ENCODE measurements at regions not wholly inside any gene's neighbourhood (a gene's known extent, or its start where the extent isn't known, plus 50 kb on each side); places are given as distances from the start of the nearest gene placed in this dataset.

- no peaks in the 10 kb centered on the region for H3K27me3 ChIP-seq
- intact Hi-C loops (cut with DNase I) = no loop called here
- no peak overlapping the region for H3K27ac ChIP-seq
- ATAC-seq = no peak
- H3K36me3 ChIP-seq = no peaks in the 10 kb centered on the region
- TF ChIP-seq POLR2A (IDR thresholded peaks at IDR 0.05) (no peak), CTCF (IDR thresholded peaks at IDR 0.05) (no peak)
- WGBS (ENCODE audit: insufficient coverage, low coverage, low lambda C conversion rate, missing lambda C conversion rate) = 29% methylated on average over 4 of the region's 5 CpGs
- H3K4me1 ChIP-seq = no peaks in the 10 kb centered on the region
- H3K4me3 ChIP-seq = no peak overlapping the region
- no peaks in the 10 kb centered on the region for H3K9me3 ChIP-seq
- no peak for DNase-seq
These were observed 55.3 kb upstream of the ITGA11 start for GRCh38 chr15:68487087-68487843.

- ATAC-seq (no peak), DNase-seq (no peak)
- 21% methylated on average over 4 of the region's 5 CpGs for WGBS (ENCODE audit: insufficient coverage, low coverage, low lambda C conversion rate, missing lambda C conversion rate)
- Histone ChIP-seq H3K36me3 (no peaks in the 10 kb centered on the region), H3K9me3 (no peaks in the 10 kb centered on the region), H3K4me3 (no peak overlapping the region), H3K27ac (no peak overlapping the region), H3K4me1 (no peaks in the 10 kb centered on the region), H3K27me3 (no peaks in the 10 kb centered on the region)
- TF ChIP-seq CTCF (IDR thresholded peaks at IDR 0.05) (no peak), POLR2A (IDR thresholded peaks at IDR 0.05) (no peak)
- intact Hi-C loops (cut with DNase I) = no loop called here
These were observed 56.3 kb upstream of the ITGA11 start for GRCh38 chr15:68488290-68488689.

GRCh38 chr15:68488966-68489365 lies 57.0 kb upstream of the ITGA11 start:
- no peak for ATAC-seq
- 71% methylated on average over 4 of the region's 5 CpGs for WGBS (ENCODE audit: insufficient coverage, low coverage, low lambda C conversion rate, missing lambda C conversion rate)
- TF ChIP-seq CTCF (IDR thresholded peaks at IDR 0.05) (no peak), POLR2A (IDR thresholded peaks at IDR 0.05) (no peak)

GRCh38 chr15:68489421-68489820 lies 57.5 kb upstream of the ITGA11 start:
- H3K36me3 ChIP-seq = no peaks in the 10 kb centered on the region
- H3K27me3 ChIP-seq = no peaks in the 10 kb centered on the region
- WGBS (ENCODE audit: insufficient coverage, low coverage, low lambda C conversion rate, missing lambda C conversion rate) = 31% methylated on average over 3 of the region's 3 CpGs
- DNase-seq = no peak
- H3K4me3 ChIP-seq = no peak overlapping the region
- H3K9me3 ChIP-seq = no peaks in the 10 kb centered on the region
- TF ChIP-seq CTCF (IDR thresholded peaks at IDR 0.05) = no peak
- no peak for TF ChIP-seq POLR2A (IDR thresholded peaks at IDR 0.05)
- no peaks in the 10 kb centered on the region for H3K4me1 ChIP-seq
- ATAC-seq = no peak
- no peak overlapping the region for H3K27ac ChIP-seq
- intact Hi-C loops (cut with DNase I) = no loop called here

More at GRCh38 chr15:68488966-68489365, 57.0 kb upstream of the ITGA11 start:
- H3K4me3 ChIP-seq = no peak overlapping the region
- no peaks in the 10 kb centered on the region for H3K9me3 ChIP-seq
- no peak for DNase-seq
- H3K27me3 ChIP-seq = no peaks in the 10 kb centered on the region
- H3K4me1 ChIP-seq = no peaks in the 10 kb centered on the region
- H3K36me3 ChIP-seq = no peaks in the 10 kb centered on the region
- no peak overlapping the region for H3K27ac ChIP-seq
- intact Hi-C loops (cut with DNase I) = no loop called here
